Brain pericyte (primary cell): ENCODE measurements at regions not wholly inside any gene's neighbourhood (a gene's known extent, or its start where the extent isn't known, plus 50 kb on each side); places are given as distances from the start of the nearest gene placed in this dataset.

Experiments
- DNase-seq: peaks from one replicate; pipeline ENCODE4 v3.0.0-alpha.2; 2012; ENCODE audit warnings: low read depth, low spot score

DNA sequence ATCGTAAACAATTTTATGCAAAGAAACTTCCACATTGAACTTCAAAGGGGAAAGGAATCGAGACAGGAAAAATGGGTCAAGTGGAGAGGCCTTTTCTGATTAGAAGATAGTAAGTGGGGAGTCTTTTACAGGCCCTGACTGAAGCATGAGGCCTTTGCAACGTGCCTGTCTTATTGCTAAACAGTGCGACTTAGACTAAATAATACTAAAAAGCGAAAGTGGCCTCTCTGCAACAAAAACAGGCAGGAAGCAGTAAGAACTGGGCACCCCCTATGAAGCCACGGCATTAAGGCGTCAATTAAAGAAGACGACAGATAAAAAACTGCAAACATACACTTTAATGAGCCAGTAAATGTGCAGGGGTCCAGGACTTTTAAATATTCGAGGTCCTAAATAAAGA is 283.4 kb upstream of the GRIP1 start:
- DNase-seq, result no peak

- no peak for DNase-seq
Measured at GRCh38 chr12:66963901-66964300, 285.0 kb upstream of the GRIP1 start.

GRCh38 chr12:66964629-66965028 is 285.8 kb upstream of the GRIP1 start:
- no peak for DNase-seq

GRCh38 chr12:66965621-66966020 is 286.7 kb upstream of the GRIP1 start:
- no peak for DNase-seq

GRCh38 chr12:66971816-66972215 is 292.9 kb upstream of the GRIP1 start:
- no peak for DNase-seq

GRCh38 chr12:66976526-66976925 is 292.6 kb upstream of the CAND1 start:
- no peak for DNase-seq

GRCh38 chr12:66978802-66979201 is 290.4 kb upstream of the CAND1 start:
- no peak for DNase-seq

DNA sequence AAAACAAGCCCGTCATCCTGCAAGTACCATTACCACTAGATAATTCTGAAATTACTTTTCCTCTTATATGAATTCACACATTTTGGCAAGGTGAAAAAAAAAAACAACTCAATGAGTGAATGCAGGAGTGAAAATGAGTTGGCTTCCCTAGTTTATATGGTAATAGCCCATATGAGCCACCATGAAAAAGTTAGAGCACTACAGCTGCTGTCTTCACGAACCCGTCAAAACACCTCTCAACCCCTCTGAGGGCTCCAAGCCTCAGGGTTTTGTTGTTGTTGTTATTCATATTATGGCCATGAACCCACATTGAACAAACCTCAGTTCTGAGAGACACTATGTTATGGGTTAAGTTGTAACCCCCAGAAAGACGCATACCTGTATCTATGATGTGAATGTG is 289.9 kb upstream of the CAND1 start:
- DNase-seq, result no peak

- DNase-seq, result no peak
Measured at GRCh38 chr12:66984077-66984476, 285.1 kb upstream of the CAND1 start.

GRCh38 chr12:66984962-66985361 is 284.2 kb upstream of the CAND1 start:
- no peak for DNase-seq

DNA sequence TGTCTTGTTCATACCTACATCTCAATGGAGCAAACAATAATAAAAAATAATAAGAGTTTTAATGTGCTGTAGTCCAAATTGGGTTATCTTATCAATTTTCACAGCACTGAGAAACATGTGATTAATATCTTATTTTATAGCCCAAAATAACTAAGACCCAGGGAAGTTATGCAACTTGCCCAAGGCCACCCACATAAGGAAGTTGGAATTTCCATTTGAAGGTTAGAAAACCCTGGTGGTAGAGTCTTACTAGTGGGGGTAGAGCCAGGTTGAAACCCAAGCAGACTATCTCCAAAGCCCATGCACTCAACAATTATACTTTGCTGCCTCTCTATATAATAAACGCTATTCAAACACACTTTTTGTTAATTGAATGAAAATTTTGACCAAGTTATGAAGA is 270.0 kb upstream of the CAND1 start:
- DNase-seq, result no peak

GRCh38 chr12:67001251-67001650 is 267.9 kb upstream of the CAND1 start:
- DNase-seq, result no peak

- no peak for DNase-seq
Measured at GRCh38 chr12:67002720-67003119, 266.4 kb upstream of the CAND1 start.

GRCh38 chr12:67006610-67007009 is 262.5 kb upstream of the CAND1 start:
- DNase-seq, result no peak

DNA sequence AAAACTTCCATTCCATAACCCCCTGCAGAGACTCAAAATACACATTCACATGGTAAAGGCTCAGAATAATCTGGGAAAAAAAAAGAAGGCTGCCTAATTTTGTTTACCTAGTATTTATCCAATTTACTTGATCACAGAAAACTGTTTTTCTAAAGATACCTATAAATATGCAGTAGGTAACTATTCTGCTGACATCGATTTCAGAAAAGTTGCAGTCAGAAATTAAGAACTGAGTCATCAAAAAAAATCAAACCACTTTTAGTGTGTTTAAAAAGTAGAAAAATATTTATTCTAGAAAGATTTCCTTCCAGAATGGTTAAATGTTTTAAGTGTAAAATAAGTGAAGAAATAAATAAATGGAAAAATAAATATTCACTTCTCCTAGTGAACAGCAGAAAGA is 254.5 kb upstream of the CAND1 start:
- DNase-seq, result no peak

DNA sequence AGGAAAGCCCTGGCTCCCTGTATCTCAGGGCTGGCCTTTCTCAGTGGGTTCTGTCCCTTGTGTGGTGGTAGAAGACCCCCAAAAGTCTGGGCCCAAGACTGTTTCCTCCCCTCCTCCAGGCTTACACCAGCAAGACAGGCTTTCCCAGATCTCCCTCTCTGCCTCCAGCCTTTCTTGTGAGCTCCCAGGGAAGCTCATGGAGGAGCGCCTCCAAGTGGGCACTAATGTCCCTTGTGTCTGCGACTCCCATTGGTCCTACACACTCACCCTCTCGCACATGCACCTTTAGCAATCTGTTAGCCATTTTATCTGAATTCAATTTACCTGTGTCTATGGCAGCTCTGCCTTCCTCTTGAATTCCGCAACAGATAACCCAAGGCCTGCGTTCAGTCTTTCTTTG is 251.1 kb upstream of the CAND1 start:
- no peak for DNase-seq

DNA sequence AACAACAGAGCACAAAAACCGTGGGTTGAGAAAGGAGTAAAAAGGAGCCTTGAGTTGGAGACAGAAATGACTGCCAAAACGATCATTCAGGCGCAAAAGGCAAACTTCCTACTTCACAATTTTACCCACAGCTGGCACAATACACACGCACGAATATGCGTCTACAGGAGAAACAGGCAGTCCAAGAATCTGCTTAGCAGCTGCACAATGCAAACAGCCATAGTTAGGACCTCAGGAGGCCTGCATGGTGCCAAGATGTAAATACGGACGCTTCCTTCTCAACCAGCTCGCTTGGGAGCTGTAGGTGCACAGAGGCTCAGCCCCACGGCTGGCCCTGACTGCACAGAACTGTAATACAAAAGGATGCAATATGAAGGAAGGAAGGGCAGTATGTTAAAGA is 250.1 kb upstream of the CAND1 start:
- no peak for DNase-seq

- no peak for DNase-seq
Measured at GRCh38 chr12:67025543-67026114, 243.5 kb upstream of the CAND1 start.

DNA sequence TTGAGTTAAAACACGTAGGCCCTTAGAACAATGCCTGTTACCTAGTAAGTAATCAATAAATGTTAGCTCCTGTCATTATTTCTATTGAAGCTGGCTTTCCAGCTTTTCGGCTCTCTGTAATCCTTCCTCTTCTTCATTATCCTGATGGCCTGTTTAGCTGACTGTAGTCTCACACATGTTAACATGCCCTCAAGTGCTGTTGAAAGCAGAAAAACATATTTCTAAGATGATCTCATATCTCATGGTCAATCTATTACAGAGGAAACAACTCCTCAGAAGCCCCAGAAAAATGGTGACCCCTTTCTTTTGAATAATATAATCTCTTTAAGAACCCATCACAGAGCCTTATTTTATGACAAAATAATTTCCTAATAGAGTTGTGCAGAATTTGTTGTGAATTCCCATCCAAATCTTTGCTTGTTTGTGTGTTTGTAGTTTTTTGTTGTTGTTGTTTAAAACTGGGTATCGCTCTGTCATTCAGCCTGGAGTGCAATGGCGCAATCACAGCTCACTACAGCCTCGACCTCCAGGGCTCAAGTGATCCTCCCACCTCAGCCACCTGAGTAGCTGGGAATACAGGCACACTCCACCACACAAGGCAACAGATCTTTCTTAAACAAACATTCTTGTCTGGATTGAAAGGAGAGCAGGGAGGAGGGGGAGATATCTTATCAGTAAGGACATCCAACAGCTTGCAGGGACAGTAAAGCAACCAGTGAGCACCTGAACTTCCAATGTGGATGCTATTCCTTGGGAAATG is 242.5 kb upstream of the CAND1 start:
- no peak for DNase-seq

DNA sequence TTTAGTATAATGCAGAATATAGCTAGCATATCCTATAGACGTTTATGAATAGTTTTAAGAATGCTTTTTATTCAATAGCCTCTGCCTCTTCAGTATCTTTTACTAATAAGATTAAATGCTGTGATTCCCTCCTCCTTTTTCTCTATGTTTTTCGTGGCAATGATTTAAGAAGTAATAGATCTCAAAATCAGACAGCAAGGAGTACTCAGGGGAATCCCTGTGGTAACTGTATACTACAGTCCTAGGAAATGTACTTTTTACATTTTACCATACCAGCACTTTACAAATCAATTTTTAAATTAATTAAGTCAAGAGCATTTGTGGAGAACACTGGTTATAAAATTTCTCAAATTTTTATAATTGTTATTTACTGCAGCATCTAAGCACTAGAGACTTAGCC is 240.6 kb upstream of the CAND1 start:
- no peak for DNase-seq

DNA sequence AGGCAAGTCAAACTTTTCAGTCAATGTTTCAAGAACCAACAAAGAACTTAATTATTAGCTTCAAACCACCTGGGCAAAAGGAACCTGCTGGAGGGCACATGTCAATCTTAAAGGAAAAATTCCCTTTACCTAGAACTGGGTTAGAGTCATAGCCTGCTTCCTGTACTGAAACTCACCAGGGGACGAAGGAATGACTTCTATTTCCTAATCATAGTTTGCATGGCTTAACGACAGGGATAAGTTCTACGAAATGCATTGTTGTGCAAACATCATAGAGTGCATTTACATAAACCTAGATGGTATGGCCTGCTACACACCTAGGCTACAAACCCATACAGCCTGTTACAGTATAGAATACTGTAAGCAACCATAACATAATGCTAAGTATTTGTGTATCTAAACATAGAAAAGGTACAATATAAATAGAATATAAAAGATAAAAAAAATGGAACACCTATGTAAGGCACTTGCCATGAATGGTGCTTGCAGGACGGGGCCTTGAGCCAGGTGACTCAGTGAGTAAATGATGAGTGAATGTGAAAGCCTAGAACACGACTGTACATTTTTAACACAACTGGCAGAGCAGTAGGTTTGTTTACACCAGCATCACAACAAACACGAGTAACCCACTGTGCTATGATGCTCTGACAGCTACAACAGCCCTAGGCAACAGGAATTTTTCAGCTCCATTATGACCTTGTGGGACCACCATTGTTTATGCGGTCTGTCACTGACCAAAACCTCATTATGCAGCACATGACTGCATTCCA is 234.9 kb upstream of the CAND1 start:
- DNase-seq, result no peak

GRCh38 chr12:67035121-67035520 is 234.0 kb upstream of the CAND1 start:
- DNase-seq, result no peak

DNA sequence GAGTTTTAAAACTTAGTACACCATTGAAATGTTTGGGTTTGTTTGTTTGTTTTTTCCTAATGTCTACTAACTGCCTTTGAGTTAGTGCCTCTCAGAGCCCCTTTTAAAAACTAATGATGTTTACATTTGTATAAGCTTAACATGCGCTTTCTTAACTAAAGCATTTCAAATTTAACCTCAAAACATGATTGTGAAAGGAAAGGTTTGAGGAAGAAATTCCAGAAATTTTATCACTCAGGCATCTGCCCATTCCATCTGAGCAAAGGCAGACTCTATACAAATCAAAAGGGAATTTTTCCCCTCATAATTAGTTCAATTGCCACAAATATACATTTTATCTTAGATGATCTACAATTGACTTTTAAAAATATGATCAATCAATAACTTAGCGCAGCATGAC is 230.7 kb upstream of the CAND1 start:
- no peak for DNase-seq
